ENCODE measurements at regions not wholly inside any gene's neighbourhood (a gene's known extent, or its start where the extent isn't known, plus 50 kb on each side); places are given as distances from the start of the nearest gene placed in this dataset.
"Not testable (repeated sequence)": the region's sequence is repeated elsewhere in the genome, so short reads cannot be mapped to it uniquely, and the experiment has no call there.

GRCh38 chr20:53681352-53682212, 87.9 kb upstream of the ZNF217 start:
- no peak for DNase-seq

GRCh38 chr20:53679597-53680309, 86.1 kb upstream of the ZNF217 start:
- DNase-seq = no peak

- no peak for DNase-seq
Observed at GRCh38 chr20:53678990-53679596, 85.5 kb upstream of the ZNF217 start.

GRCh38 chr20:53678315-53678989, 84.8 kb upstream of the ZNF217 start:
- no peak for DNase-seq

- DNase-seq = no peak
Observed at GRCh38 chr20:53677447-53678314, 84.0 kb upstream of the ZNF217 start.

- no peak for DNase-seq
Observed at GRCh38 chr20:53676987-53677386, 83.3 kb upstream of the ZNF217 start.

GRCh38 chr20:53676519-53676822, 82.8 kb upstream of the ZNF217 start:
- DNase-seq = no peak

GRCh38 chr20:53672484-53673129, 79.0 kb upstream of the ZNF217 start:
- no peak for DNase-seq

- no peak for DNase-seq
Observed at GRCh38 chr20:53671370-53671769, 77.7 kb upstream of the ZNF217 start.

- DNase-seq = not testable (repeated sequence)
Observed at GRCh38 chr20:53669517-53670313, 76.1 kb upstream of the ZNF217 start.

GRCh38 chr20:53668992-53669391, 75.4 kb upstream of the ZNF217 start:
- no peak for DNase-seq

- no peak for DNase-seq
Observed at GRCh38 chr20:53666144-53666543, 72.5 kb upstream of the ZNF217 start.

GRCh38 chr20:53664121-53664520, 70.5 kb upstream of the ZNF217 start:
- no peak for DNase-seq

GRCh38 chr20:53663521-53663920, 69.9 kb upstream of the ZNF217 start:
- not testable (repeated sequence) for DNase-seq

- no peak for DNase-seq
Observed at GRCh38 chr20:53662595-53662994, 69.0 kb upstream of the ZNF217 start.

- no peak for DNase-seq
Observed at GRCh38 chr20:53660947-53661381, 67.3 kb upstream of the ZNF217 start.

- no peak for DNase-seq
Observed at GRCh38 chr20:53660078-53660909, 66.7 kb upstream of the ZNF217 start.

GRCh38 chr20:53658973-53659372, 65.3 kb upstream of the ZNF217 start:
- DNase-seq = no peak

GRCh38 chr20:53658322-53658721, 64.7 kb upstream of the ZNF217 start:
- no peak for DNase-seq

GRCh38 chr20:53657732-53658131, 64.1 kb upstream of the ZNF217 start:
- DNase-seq = no peak
